Endothelial cell of umbilical vein (primary cell): ENCODE measurements at regions not wholly inside any gene's neighbourhood (a gene's known extent, or its start where the extent isn't known, plus 50 kb on each side); places are given as distances from the start of the nearest gene placed in this dataset.

Source experiments
- BruUV-seq: library from RNA; stranded (reverse); fragments of 400-500 nt; replicated peaks from 2 replicates; lab custom pipeline; 2021; lab: Mats Ljungman, UMichigan
- CTCF ChIA-PET: fragments of 300-600, 350-600 bp; sonication (Branson Sonifier 250); formaldehyde crosslinking; loops from one replicate; lab custom pipeline; 2021; ENCODE audit warnings: antibody characterized with exemption, inconsistent platforms; lab: Charles Lee
- POLR2A ChIA-PET: fragments of 300-600, 350-600 bp; sonication (Branson Sonifier 250); formaldehyde crosslinking; loops from one replicate; lab custom pipeline; 2021; ENCODE audit warnings: antibody characterized with exemption, inconsistent platforms; lab: Charles Lee
- DNase-seq: peaks from one replicate; pipeline ENCODE4 v3.0.0-alpha.2; 2011; ENCODE audit warnings: low read depth, low spot score
- FAIRE-seq: peaks from 2 replicates; lab custom pipeline; 2011; peaks lifted over from hg19 to GRCh38; lab: Jason Lieb, UNC
- H2AFZ ChIP-seq: 2 replicates; pipeline ENCODE4 v1.6.0; 2012; ENCODE audit warnings: low read depth, low read length, control low read depth, inconsistent platforms
- H3K27ac ChIP-seq: 2 replicates; pipeline ENCODE4 v1.5.1; 2011; ENCODE audit warnings: low read depth, mild to moderate bottlenecking, control low read depth, low read length, moderate library complexity; ENCODE audit not compliant: insufficient read depth
- H3K27me3 ChIP-seq, 2 experiments: 2 replicates each; pipeline versions ENCODE4 v1.6.0 to v1.6.1; 2011; ENCODE audit warnings: low read length in 2 of 2, mixed read lengths in 1 of 2; ENCODE audit not compliant: control insufficient read depth in 2 of 2, insufficient read depth in 2 of 2
- H3K36me3 ChIP-seq, 2 experiments: 2 replicates in 1 of 2; 3 replicates in 1 of 2; pipeline ENCODE4 v1.5.1; 2011; ENCODE audit warnings: low read length in 2 of 2, mild to moderate bottlenecking in 1 of 2, moderate library complexity in 1 of 2; ENCODE audit not compliant: control insufficient read depth in 2 of 2, insufficient read depth in 2 of 2; ENCODE audit errors: extremely low read depth in 1 of 2
- H3K4me1 ChIP-seq: 3 replicates; pipeline ENCODE4 v1.5.1; 2011; ENCODE audit warnings: mild to moderate bottlenecking, low read length; ENCODE audit not compliant: control insufficient read depth, insufficient read depth; ENCODE audit errors: extremely low read depth
- H3K4me2 ChIP-seq: 2 replicates; pipeline ENCODE4 v1.6.1; 2011; ENCODE audit warnings: low read length, control low read depth, mixed read lengths; ENCODE audit not compliant: insufficient read depth
- H3K4me3 ChIP-seq, 3 experiments: fragments of 200-600 bp in 1 of 3; sonication (generic), shearing (Covaris generic) in 1 of 3; replicated peaks in 1 of 3; 2 replicates each; pipeline ENCODE4 v1.5.1; 2011 to 2016; ENCODE audit warnings: control low read depth in 3 of 3, low read length in 3 of 3, mild to moderate bottlenecking in 2 of 3, inconsistent platforms in 1 of 3, low read depth in 1 of 3, moderate library complexity in 1 of 3; ENCODE audit not compliant: insufficient read depth in 1 of 3
- H3K79me2 ChIP-seq: 2 replicates; pipeline ENCODE4 v1.6.0; 2012; ENCODE audit warnings: low read length, inconsistent platforms; ENCODE audit not compliant: control insufficient read depth, insufficient read depth
- H3K9ac ChIP-seq: replicated peaks from 2 replicates; pipeline ENCODE3; 2011; ENCODE audit warnings: low read length, control low read depth; ENCODE audit not compliant: insufficient read depth; ENCODE audit errors: extremely low read depth
- H3K9me1 ChIP-seq: replicated peaks from 3 replicates; pipeline ENCODE4 v1.6.0; 2011; ENCODE audit warnings: mild to moderate bottlenecking, low read length; ENCODE audit not compliant: control insufficient read depth, insufficient read depth; ENCODE audit errors: extremely low read depth
- H3K9me3 ChIP-seq: replicated peaks from 2 replicates; pipeline ENCODE4 v1.5.1; 2012; ENCODE audit warnings: low read length, inconsistent platforms; ENCODE audit not compliant: control insufficient read depth, insufficient read depth
- H4K20me1 ChIP-seq: replicated peaks from 2 replicates; pipeline ENCODE3; 2011; ENCODE audit warnings: mild to moderate bottlenecking, low read length; ENCODE audit not compliant: control insufficient read depth, insufficient read depth; ENCODE audit errors: extremely low read depth
- CTCF ChIP-seq, 2 donors: IDR thresholded peaks; 1 replicate in 1 of 2; 2 replicates in 1 of 2; pipeline ENCODE4 v1.5.1; 2011; ENCODE audit warnings: low read length in 2 of 2, mild to moderate bottlenecking in 2 of 2, moderate library complexity in 2 of 2, control low read depth in 1 of 2, inconsistent platforms in 1 of 2, low read depth in 1 of 2; ENCODE audit not compliant: insufficient read depth in 1 of 2; ENCODE audit errors: extremely low read depth in 1 of 2
- EZH2 ChIP-seq: IDR thresholded peaks from 2 replicates; pipeline ENCODE4 v1.6.1; 2012; ENCODE audit warnings: borderline replicate concordance, low read depth, mild to moderate bottlenecking, moderate library complexity, low read length, inconsistent platforms; ENCODE audit not compliant: severe bottlenecking
- FOS ChIP-seq: IDR thresholded peaks from 2 replicates; pipeline ENCODE4 v1.6.1; 2011; ENCODE audit warnings: mild to moderate bottlenecking, low read length, moderate library complexity, borderline replicate concordance; ENCODE audit not compliant: insufficient read depth
- GATA2 ChIP-seq: IDR thresholded peaks from 2 replicates; pipeline ENCODE4 v1.7.0; 2011; ENCODE audit warnings: low read depth, mild to moderate bottlenecking, moderate library complexity, mixed read lengths, low read length; ENCODE audit not compliant: insufficient read length, insufficient read depth
- JUN ChIP-seq: IDR thresholded peaks from 2 replicates; pipeline ENCODE4 v1.6.1; 2011; ENCODE audit warnings: borderline replicate concordance, low read depth; ENCODE audit not compliant: insufficient read length, insufficient read depth
- MAX ChIP-seq: IDR thresholded peaks from 2 replicates; pipeline ENCODE4 v1.6.1; 2011; ENCODE audit not compliant: insufficient read depth, insufficient read length
- MYC ChIP-seq: IDR thresholded peaks from one replicate; pipeline ENCODE4 v1.6.1; 2011; ENCODE audit warnings: mild to moderate bottlenecking, low read depth, low read length
- POLR2A ChIP-seq: IDR thresholded peaks from 2 replicates; pipeline ENCODE4 v1.6.1; 2012; ENCODE audit warnings: low read depth, mild to moderate bottlenecking, control low read depth, low read length
- POLR2AphosphoS5 ChIP-seq: IDR thresholded peaks from 2 replicates; pipeline ENCODE4 v1.6.1; 2012; ENCODE audit warnings: low read depth, mild to moderate bottlenecking, control low read depth, low read length, moderate library complexity; ENCODE audit not compliant: insufficient read depth
- dilution Hi-C: fragments of 300-500 bp; cut with MboI; formaldehyde crosslinking; loops from one replicate; pipeline ENCODE4 v1.15.0; 2019; ENCODE audit warnings: low sequenced_read_pairs; ENCODE audit not compliant: extremely low pct_ligation_motif_present
- intact Hi-C: fragments of 100-400 bp; cut with micrococcal nuclease; formaldehyde crosslinking; loops from one replicate; pipeline ENCODE4 v1.10.0; 2022

DNA sequence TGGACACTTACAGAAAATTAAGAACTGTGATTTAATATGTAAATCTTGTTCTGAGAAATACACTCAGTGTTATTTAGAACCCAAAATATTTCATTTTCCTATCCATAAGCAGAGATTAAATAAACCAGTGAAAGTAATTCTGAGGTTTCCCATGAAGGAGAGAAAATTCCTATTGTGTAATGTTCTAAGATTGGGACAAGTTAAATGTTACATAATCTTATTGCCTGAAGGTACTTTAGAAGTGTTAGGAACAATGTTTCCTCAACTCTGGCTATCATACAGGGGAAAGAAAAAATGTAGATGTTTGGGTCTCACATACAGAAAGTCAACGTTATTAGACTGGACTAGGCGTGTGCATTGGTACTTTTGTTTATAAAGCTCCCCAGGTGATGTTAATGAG is 281.9 kb upstream of the SYT10 start:
- dilution Hi-C loops = no loop called here
- FAIRE-seq = no peak
- no peak overlapping the region for H3K4me3 ChIP-seq

GRCh38 chr12:33724867-33725266 is 285.2 kb upstream of the SYT10 start:
- Histone ChIP-seq H3K27ac (no peak overlapping the region), H3K4me1 (no peaks in the 10 kb centered on the region), H3K27me3 (no peaks in the 10 kb centered on the region), H3K9me1 (no peaks in the 10 kb centered on the region), H4K20me1 (no peaks in the 10 kb centered on the region), H3K9ac (no peak overlapping the region), H3K79me2 (no peaks in the 10 kb centered on the region), H3K4me3 (no peak overlapping the region), H2AFZ (no peak overlapping the region), H3K4me2 (no peak overlapping the region), H3K36me3 (no peaks in the 10 kb centered on the region), H3K9me3 (peaks cover under 1% of the 10 kb centered on the region)
- FAIRE-seq = no peak
- BruUV-seq = no TSS peak
- dilution Hi-C loops = no loop called here
- no peak for DNase-seq
- POLR2A ChIA-PET = no interaction called here
- CTCF ChIA-PET = no interaction called here
- intact Hi-C loops = no loop called here
- TF ChIP-seq POLR2AphosphoS5 (no peak), FOS (no peak), GATA2 (no peak), MYC (no peak), POLR2A (no peak), MAX (no peak), CTCF (IDR thresholded peaks at IDR 0.05; ENCODE audit: extremely low read depth in 1 of 2, insufficient read depth in 1 of 2, low read depth in 1 of 2, low read length in 2 of 2) (no peak), JUN (no peak), EZH2 (no peak)

More for the DNA sequence above, 281.9 kb upstream of the SYT10 start:
- H3K79me2 ChIP-seq = no peaks in the 10 kb centered on the region
- no peak overlapping the region for H3K27ac ChIP-seq
- no peak overlapping the region for H3K9ac ChIP-seq
- intact Hi-C loops = no loop called here
- no peaks in the 10 kb centered on the region for H3K4me1 ChIP-seq
- H3K36me3 ChIP-seq = no peaks in the 10 kb centered on the region
- H3K9me1 ChIP-seq = no peaks in the 10 kb centered on the region
- peaks cover 3% of the 10 kb centered on the region for H3K9me3 ChIP-seq
- TF ChIP-seq POLR2AphosphoS5 (no peak), POLR2A (no peak), JUN (no peak), GATA2 (no peak)
- no peaks in the 10 kb centered on the region for H3K27me3 ChIP-seq
- H3K4me2 ChIP-seq = no peak overlapping the region
- no peak overlapping the region for H2AFZ ChIP-seq
- CTCF ChIA-PET = no interaction called here
- H4K20me1 ChIP-seq = no peaks in the 10 kb centered on the region
- DNase-seq = no peak
- POLR2A ChIA-PET = no interaction called here
- no TSS peak for BruUV-seq
